Duodenal mucosa (tissue), 2 donors: ENCODE measurements at regions not wholly inside any gene's neighbourhood (a gene's known extent, or its start where the extent isn't known, plus 50 kb on each side); places are given as distances from the start of the nearest gene placed in this dataset.
"Not testable (repeated sequence)": the region's sequence is repeated elsewhere in the genome, so short reads cannot be mapped to it uniquely, and the experiment has no call there.

ENCODE experiments used
- H3K27ac ChIP-seq: one replicate; pipeline ENCODE4 v1.7.0; 2013; ENCODE audit warnings: low read depth, low read length
- H3K27me3 ChIP-seq, 2 donors: one replicate each; pipeline ENCODE4 v1.7.0; 2013; ENCODE audit warnings: low read length in 2 of 2, control low read depth in 1 of 2; ENCODE audit not compliant: insufficient read depth in 2 of 2, control insufficient read depth in 1 of 2
- H3K36me3 ChIP-seq, 2 donors: one replicate each; pipeline ENCODE4 v1.7.0; 2013; ENCODE audit warnings: low read length in 2 of 2, control low read depth in 1 of 2; ENCODE audit not compliant: insufficient read depth in 2 of 2, control insufficient read depth in 1 of 2
- H3K4me1 ChIP-seq, 2 donors: one replicate each; pipeline ENCODE4 v1.7.0; 2013; ENCODE audit warnings: low read length in 2 of 2, control low read depth in 1 of 2; ENCODE audit not compliant: insufficient read depth in 2 of 2, control insufficient read depth in 1 of 2
- H3K4me3 ChIP-seq, 2 donors: one replicate each; pipeline ENCODE4 v1.7.0; 2013; ENCODE audit warnings: low read length in 2 of 2, low read depth in 1 of 2
- H3K9ac ChIP-seq, 2 donors: one replicate each; pipeline ENCODE4 v1.7.0; 2013; ENCODE audit warnings: low read length in 2 of 2, low read depth in 1 of 2
- H3K9me3 ChIP-seq, 2 donors: one replicate each; pipeline ENCODE4 v1.7.0; 2013; ENCODE audit warnings: low read length in 2 of 2, control low read depth in 1 of 2; ENCODE audit not compliant: control insufficient read depth in 1 of 2

GRCh38 chr15:38112406-38112805, 140.2 kb upstream of the SPRED1 start:
- H3K4me1 ChIP-seq, result no peaks in the 10 kb centered on the region
- no peak overlapping the region for H3K4me3 ChIP-seq
- no peak overlapping the region for H3K27ac ChIP-seq
- no peaks in the 10 kb centered on the region for H3K9me3 ChIP-seq
- no peaks in the 10 kb centered on the region for H3K36me3 ChIP-seq
- no peak overlapping the region for H3K9ac ChIP-seq
- H3K27me3 ChIP-seq, result no peaks in the 10 kb centered on the region

GRCh38 chr15:38115121-38115520, 137.5 kb upstream of the SPRED1 start:
- Histone ChIP-seq H3K9me3 (no peaks in the 10 kb centered on the region), H3K4me3 (no peak overlapping the region)

GRCh38 chr15:38117781-38118180, 134.9 kb upstream of the SPRED1 start:
- no peaks in the 10 kb centered on the region for H3K27me3 ChIP-seq
- no peak overlapping the region for H3K9ac ChIP-seq
- H3K4me3 ChIP-seq, result no peak overlapping the region
- no peaks in the 10 kb centered on the region for H3K36me3 ChIP-seq
- no peaks in the 10 kb centered on the region for H3K4me1 ChIP-seq
- no peaks in the 10 kb centered on the region for H3K9me3 ChIP-seq
- H3K27ac ChIP-seq, result no peak overlapping the region

More at GRCh38 chr15:38115121-38115520, 137.5 kb upstream of the SPRED1 start:
- H3K27ac ChIP-seq, result no peak overlapping the region
- H3K36me3 ChIP-seq, result no peaks in the 10 kb centered on the region
- H3K27me3 ChIP-seq, result no peaks in the 10 kb centered on the region
- no peak overlapping the region for H3K9ac ChIP-seq
- H3K4me1 ChIP-seq, result no peaks in the 10 kb centered on the region

- not testable (repeated sequence) for H3K4me1 ChIP-seq, H3K9ac ChIP-seq, H3K36me3 ChIP-seq, H3K4me3 ChIP-seq, H3K27me3 ChIP-seq, H3K9me3 ChIP-seq, H3K27ac ChIP-seq
Observed at GRCh38 chr15:38119865-38120264, 132.8 kb upstream of the SPRED1 start.

GRCh38 chr15:38127306-38127771, 125.3 kb upstream of the SPRED1 start:
- Histone ChIP-seq H3K9me3 (no peaks in the 10 kb centered on the region), H3K4me3 (peak overlapping the region in 1 of 2 donors; percentile 33), H3K27me3 (no peaks in the 10 kb centered on the region), H3K4me1 (peaks cover 18 to 20% of the 10 kb centered on the region in 2 donors), H3K9ac (no peak overlapping the region), H3K36me3 (no peaks in the 10 kb centered on the region), H3K27ac (no peak overlapping the region)

- no peak overlapping the region for H3K27ac ChIP-seq
Observed at GRCh38 chr15:38128341-38128781, 124.3 kb upstream of the SPRED1 start.

GRCh38 chr15:38128921-38129320, 123.7 kb upstream of the SPRED1 start:
- Histone ChIP-seq H3K36me3 (no peaks in the 10 kb centered on the region), H3K9me3 (no peaks in the 10 kb centered on the region), H3K4me3 (no peak overlapping the region), H3K4me1 (peaks cover 18 to 20% of the 10 kb centered on the region in 2 donors), H3K27me3 (no peaks in the 10 kb centered on the region), H3K27ac (no peak overlapping the region), H3K9ac (no peak overlapping the region)

More at GRCh38 chr15:38128341-38128781, 124.3 kb upstream of the SPRED1 start:
- H3K9ac ChIP-seq, result no peak overlapping the region
- peaks cover 18 to 20% of the 10 kb centered on the region in 2 donors for H3K4me1 ChIP-seq
- H3K4me3 ChIP-seq, result no peak overlapping the region
- no peaks in the 10 kb centered on the region for H3K27me3 ChIP-seq
- H3K9me3 ChIP-seq, result no peaks in the 10 kb centered on the region
- H3K36me3 ChIP-seq, result no peaks in the 10 kb centered on the region

GRCh38 chr15:38129531-38130204, 123.0 kb upstream of the SPRED1 start:
- no peaks in the 10 kb centered on the region for H3K27me3 ChIP-seq
- peak overlapping the region; percentile 22 to 41 for H3K4me3 ChIP-seq
- H3K9ac ChIP-seq, result peak overlapping the region in 1 of 2 donors; percentile 5

GRCh38 chr15:38130205-38130567, 122.5 kb upstream of the SPRED1 start:
- Histone ChIP-seq H3K36me3 (no peaks in the 10 kb centered on the region), H3K27me3 (no peaks in the 10 kb centered on the region), H3K27ac (peak overlapping the region; percentile 48), H3K9ac (peak overlapping the region in 1 of 2 donors; percentile 5), H3K4me1 (peaks cover 18 to 20% of the 10 kb centered on the region in 2 donors), H3K9me3 (no peaks in the 10 kb centered on the region), H3K4me3 (peak overlapping the region; percentile 22 to 41)

More at GRCh38 chr15:38129531-38130204, 123.0 kb upstream of the SPRED1 start:
- peaks cover 18 to 20% of the 10 kb centered on the region in 2 donors for H3K4me1 ChIP-seq
- H3K36me3 ChIP-seq, result no peaks in the 10 kb centered on the region
- H3K27ac ChIP-seq, result no peak overlapping the region
- H3K9me3 ChIP-seq, result no peaks in the 10 kb centered on the region

GRCh38 chr15:38130740-38131498, 121.7 kb upstream of the SPRED1 start:
- H3K27ac ChIP-seq, result no peak overlapping the region
- peaks cover 18 to 20% of the 10 kb centered on the region in 2 donors for H3K4me1 ChIP-seq
- no peak overlapping the region for H3K4me3 ChIP-seq
- no peaks in the 10 kb centered on the region for H3K36me3 ChIP-seq
- H3K9ac ChIP-seq, result no peak overlapping the region
- no peaks in the 10 kb centered on the region for H3K9me3 ChIP-seq
- H3K27me3 ChIP-seq, result no peaks in the 10 kb centered on the region
